HEK293 (cell line): ENCODE measurements at regions not wholly inside any gene's neighbourhood (a gene's known extent, or its start where the extent isn't known, plus 50 kb on each side); places are given as distances from the start of the nearest gene placed in this dataset.

ENCODE experiments used
- CTCF ChIA-PET: fragments of 350-600 bp; formaldehyde crosslinking; extraction: SDS; loops from one replicate; lab custom pipeline; 2021; ENCODE audit warnings: antibody characterized with exemption; lab: Yijun Ruan, JAX
- POLR2A ChIA-PET: fragments of 300-600 bp; formaldehyde crosslinking; extraction: SDS; loops from one replicate; lab custom pipeline; 2020; ENCODE audit warnings: antibody characterized with exemption, inconsistent platforms; lab: Yijun Ruan, JAX
- H3K27ac ChIP-seq: fragments of 200-500 bp; sonication (Bioruptor generic); 2 replicates; pipeline ENCODE4 v1.5.1; 2014; ENCODE audit warnings: low read depth, low read length, control low read depth, inconsistent platforms; ENCODE audit errors: extremely low read depth
- H3K36me3 ChIP-seq, 2 experiments: fragments of 200-500 bp in 1 of 2; sonication (Bioruptor generic) in 1 of 2; 1 replicate in 1 of 2; 2 replicates in 1 of 2; pipeline ENCODE4 v1.5.1; 2014 to 2017; ENCODE audit warnings: inconsistent platforms in 2 of 2, low read length in 2 of 2; ENCODE audit not compliant: control insufficient read depth in 2 of 2, insufficient read depth in 1 of 2
- H3K4me1 ChIP-seq: fragments of 200-500 bp; sonication (Bioruptor generic); 2 replicates; pipeline ENCODE4 v1.5.1; 2014; ENCODE audit warnings: mild to moderate bottlenecking, low read length, inconsistent platforms; ENCODE audit not compliant: control insufficient read depth, insufficient read depth
- H3K4me3 ChIP-seq: 2 replicates; pipeline ENCODE4 v1.5.1; 2011; ENCODE audit warnings: low read depth, mild to moderate bottlenecking, control low read depth, low read length, moderate library complexity
- H3K9me3 ChIP-seq: fragments of 200-500 bp; sonication (Bioruptor generic); 2 replicates; pipeline ENCODE4 v1.5.1; 2014; ENCODE audit warnings: low read depth, low read length, inconsistent platforms; ENCODE audit not compliant: control insufficient read depth, insufficient read depth
- FEZF1 ChIP-seq: fragments of 450-650 bp; formaldehyde crosslinking; IDR thresholded peaks from 2 replicates; pipeline ENCODE4 v1.5.1; 2016; ENCODE audit warnings: missing biosample characterization, missing genetic modification characterization
- KLF9 ChIP-seq: fragments of 450-650 bp; formaldehyde crosslinking; IDR thresholded peaks from 2 replicates; pipeline ENCODE4 v1.5.1; 2016; ENCODE audit warnings: missing biosample characterization, missing genetic modification characterization, low read depth
- TRIM28 ChIP-seq: IDR thresholded peaks from 2 replicates; pipeline ENCODE4 v1.6.1; 2011; ENCODE audit warnings: low read length, control low read depth, borderline replicate concordance
- ZIC2 ChIP-seq: fragments of 450-650 bp; formaldehyde crosslinking; IDR thresholded peaks from 2 replicates; pipeline ENCODE4 v1.5.1; 2016; ENCODE audit warnings: missing biosample characterization, missing genetic modification characterization
- ZNF423 ChIP-seq: fragments of 450-650 bp; formaldehyde crosslinking; IDR thresholded peaks from 2 replicates; pipeline ENCODE4 v1.5.1; 2016; ENCODE audit warnings: missing biosample characterization, missing genetic modification characterization
- ZNF623 ChIP-seq: fragments of 450-650 bp; formaldehyde crosslinking; IDR thresholded peaks from 2 replicates; pipeline ENCODE4 v1.5.1; 2016; ENCODE audit warnings: missing biosample characterization, missing genetic modification characterization
- ZNF626 ChIP-seq: fragments of 450-650 bp; sonication (Bioruptor Pico); formaldehyde crosslinking; IDR thresholded peaks from 2 replicates; pipeline ENCODE4 v1.5.1; 2018; ENCODE audit warnings: missing biosample characterization, missing genetic modification characterization, inconsistent platforms
- ZNF677 ChIP-seq: fragments of 450-650 bp; IDR thresholded peaks from 2 replicates; pipeline ENCODE4 v1.5.0; 2018; ENCODE audit warnings: missing biosample characterization, mild to moderate bottlenecking, missing genetic modification characterization, moderate library complexity
- ZNF837 ChIP-seq: fragments of 450-650 bp; formaldehyde crosslinking; IDR thresholded peaks from 2 replicates; pipeline ENCODE4 v1.5.1; 2016; ENCODE audit warnings: missing biosample characterization, missing genetic modification characterization
- ZNF843 ChIP-seq: fragments of 450-650 bp; formaldehyde crosslinking; IDR thresholded peaks from 2 replicates; pipeline ENCODE4 v1.5.1; 2016; ENCODE audit warnings: missing biosample characterization, missing genetic modification characterization
- TF ChIP-seq, protein P1 (sequence below): fragments of 450-650 bp; formaldehyde crosslinking; conservative IDR thresholded peaks from 2 replicates; pipeline ENCODE4 v1.5.1; 2016; ENCODE audit warnings: low read depth, missing biosample characterization, missing genetic modification characterization
- TF ChIP-seq, protein P2 (sequence below): fragments of 450-650 bp; formaldehyde crosslinking; IDR thresholded peaks from 2 replicates; pipeline ENCODE4 v1.5.1; 2016; ENCODE audit warnings: missing biosample characterization, missing genetic modification characterization, low read depth
- TF ChIP-seq, protein P3 (sequence below): fragments of 450-650 bp; formaldehyde crosslinking; IDR thresholded peaks from 2 replicates; pipeline ENCODE4 v1.5.1; 2016; ENCODE audit warnings: missing biosample characterization, missing genetic modification characterization
- TF ChIP-seq, protein P4 (sequence below): fragments of 450-650 bp; formaldehyde crosslinking; IDR thresholded peaks from 2 replicates; pipeline ENCODE4 v1.5.1; 2016; ENCODE audit warnings: missing biosample characterization, missing genetic modification characterization
- TF ChIP-seq, protein P5 (sequence below): fragments of 450-650 bp; formaldehyde crosslinking; IDR thresholded peaks from 2 replicates; pipeline ENCODE4 v1.5.1; 2016; ENCODE audit warnings: missing biosample characterization, missing genetic modification characterization
- TF ChIP-seq, protein P6 (sequence below): fragments of 450-650 bp; formaldehyde crosslinking; IDR thresholded peaks from 2 replicates; pipeline ENCODE4 v1.5.1; 2016; ENCODE audit warnings: missing biosample characterization, missing genetic modification characterization
- TF ChIP-seq, protein P7 (sequence below): fragments of 450-650 bp; formaldehyde crosslinking; IDR thresholded peaks from 2 replicates; pipeline ENCODE4 v1.5.1; 2016; ENCODE audit warnings: missing biosample characterization, missing genetic modification characterization

DNA sequence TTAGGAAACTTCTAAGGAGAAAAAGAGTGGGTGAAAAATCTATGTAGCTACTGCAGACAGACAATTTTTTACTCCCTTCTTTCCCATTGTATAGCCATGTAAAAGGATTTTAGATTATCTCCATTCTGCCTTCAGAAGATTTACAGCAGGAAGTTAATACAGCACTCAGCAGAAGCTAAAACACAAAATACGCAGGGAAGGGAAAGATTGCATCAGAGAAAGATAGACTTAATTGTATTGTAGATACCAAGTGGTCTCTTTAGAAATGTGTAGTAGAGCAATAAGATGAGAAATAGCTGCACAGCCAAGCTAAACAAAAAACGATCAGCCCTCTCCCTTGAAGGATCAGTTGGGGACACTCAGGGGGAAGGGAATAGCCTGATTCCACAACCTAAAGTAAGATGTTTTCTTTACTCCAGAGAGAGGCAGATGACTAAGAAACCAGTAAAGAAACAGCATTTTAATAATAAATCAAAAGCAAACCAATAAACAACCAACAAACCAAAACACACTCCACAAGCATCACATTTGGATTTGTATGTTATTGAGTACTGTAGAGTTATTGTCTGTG, 236.7 kb upstream of the SLITRK1 start:
- Histone ChIP-seq H3K9me3 (no peaks in the 10 kb centered on the region), H3K4me3 (no peak overlapping the region), H3K36me3 (no peaks in the 10 kb centered on the region), H3K4me1 (no peaks in the 10 kb centered on the region), H3K27ac (no peak overlapping the region)
- ChIA-PET CTCF (no interaction called here), POLR2A (no interaction called here)
- TF ChIP-seq, protein P1, sequence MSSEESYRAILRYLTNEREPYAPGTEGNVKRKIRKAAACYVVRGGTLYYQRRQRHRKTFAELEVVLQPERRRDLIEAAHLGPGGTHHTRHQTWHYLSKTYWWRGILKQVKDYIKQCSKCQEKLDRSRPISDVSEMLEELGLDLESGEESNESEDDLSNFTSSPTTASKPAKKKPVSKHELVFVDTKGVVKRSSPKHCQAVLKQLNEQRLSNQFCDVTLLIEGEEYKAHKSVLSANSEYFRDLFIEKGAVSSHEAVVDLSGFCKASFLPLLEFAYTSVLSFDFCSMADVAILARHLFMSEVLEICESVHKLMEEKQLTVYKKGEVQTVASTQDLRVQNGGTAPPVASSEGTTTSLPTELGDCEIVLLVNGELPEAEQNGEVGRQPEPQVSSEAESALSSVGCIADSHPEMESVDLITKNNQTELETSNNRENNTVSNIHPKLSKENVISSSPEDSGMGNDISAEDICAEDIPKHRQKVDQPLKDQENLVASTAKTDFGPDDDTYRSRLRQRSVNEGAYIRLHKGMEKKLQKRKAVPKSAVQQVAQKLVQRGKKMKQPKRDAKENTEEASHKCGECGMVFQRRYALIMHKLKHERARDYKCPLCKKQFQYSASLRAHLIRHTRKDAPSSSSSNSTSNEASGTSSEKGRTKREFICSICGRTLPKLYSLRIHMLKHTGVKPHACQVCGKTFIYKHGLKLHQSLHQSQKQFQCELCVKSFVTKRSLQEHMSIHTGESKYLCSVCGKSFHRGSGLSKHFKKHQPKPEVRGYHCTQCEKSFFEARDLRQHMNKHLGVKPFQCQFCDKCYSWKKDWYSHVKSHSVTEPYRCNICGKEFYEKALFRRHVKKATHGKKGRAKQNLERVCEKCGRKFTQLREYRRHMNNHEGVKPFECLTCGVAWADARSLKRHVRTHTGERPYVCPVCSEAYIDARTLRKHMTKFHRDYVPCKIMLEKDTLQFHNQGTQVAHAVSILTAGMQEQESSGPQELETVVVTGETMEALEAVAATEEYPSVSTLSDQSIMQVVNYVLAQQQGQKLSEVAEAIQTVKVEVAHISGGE = no peak
- no peak for TF ChIP-seq ZNF623
- peak; percentile 79 for TF ChIP-seq TRIM28
- TF ChIP-seq, protein P2, sequence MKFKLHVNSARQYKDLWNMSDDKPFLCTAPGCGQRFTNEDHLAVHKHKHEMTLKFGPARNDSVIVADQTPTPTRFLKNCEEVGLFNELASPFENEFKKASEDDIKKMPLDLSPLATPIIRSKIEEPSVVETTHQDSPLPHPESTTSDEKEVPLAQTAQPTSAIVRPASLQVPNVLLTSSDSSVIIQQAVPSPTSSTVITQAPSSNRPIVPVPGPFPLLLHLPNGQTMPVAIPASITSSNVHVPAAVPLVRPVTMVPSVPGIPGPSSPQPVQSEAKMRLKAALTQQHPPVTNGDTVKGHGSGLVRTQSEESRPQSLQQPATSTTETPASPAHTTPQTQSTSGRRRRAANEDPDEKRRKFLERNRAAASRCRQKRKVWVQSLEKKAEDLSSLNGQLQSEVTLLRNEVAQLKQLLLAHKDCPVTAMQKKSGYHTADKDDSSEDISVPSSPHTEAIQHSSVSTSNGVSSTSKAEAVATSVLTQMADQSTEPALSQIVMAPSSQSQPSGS = no peak
- TF ChIP-seq, protein P3, sequence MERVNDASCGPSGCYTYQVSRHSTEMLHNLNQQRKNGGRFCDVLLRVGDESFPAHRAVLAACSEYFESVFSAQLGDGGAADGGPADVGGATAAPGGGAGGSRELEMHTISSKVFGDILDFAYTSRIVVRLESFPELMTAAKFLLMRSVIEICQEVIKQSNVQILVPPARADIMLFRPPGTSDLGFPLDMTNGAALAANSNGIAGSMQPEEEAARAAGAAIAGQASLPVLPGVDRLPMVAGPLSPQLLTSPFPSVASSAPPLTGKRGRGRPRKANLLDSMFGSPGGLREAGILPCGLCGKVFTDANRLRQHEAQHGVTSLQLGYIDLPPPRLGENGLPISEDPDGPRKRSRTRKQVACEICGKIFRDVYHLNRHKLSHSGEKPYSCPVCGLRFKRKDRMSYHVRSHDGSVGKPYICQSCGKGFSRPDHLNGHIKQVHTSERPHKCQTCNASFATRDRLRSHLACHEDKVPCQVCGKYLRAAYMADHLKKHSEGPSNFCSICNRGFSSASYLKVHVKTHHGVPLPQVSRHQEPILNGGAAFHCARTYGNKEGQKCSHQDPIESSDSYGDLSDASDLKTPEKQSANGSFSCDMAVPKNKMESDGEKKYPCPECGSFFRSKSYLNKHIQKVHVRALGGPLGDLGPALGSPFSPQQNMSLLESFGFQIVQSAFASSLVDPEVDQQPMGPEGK (tag by site-specific recombination) = no peak

DNA sequence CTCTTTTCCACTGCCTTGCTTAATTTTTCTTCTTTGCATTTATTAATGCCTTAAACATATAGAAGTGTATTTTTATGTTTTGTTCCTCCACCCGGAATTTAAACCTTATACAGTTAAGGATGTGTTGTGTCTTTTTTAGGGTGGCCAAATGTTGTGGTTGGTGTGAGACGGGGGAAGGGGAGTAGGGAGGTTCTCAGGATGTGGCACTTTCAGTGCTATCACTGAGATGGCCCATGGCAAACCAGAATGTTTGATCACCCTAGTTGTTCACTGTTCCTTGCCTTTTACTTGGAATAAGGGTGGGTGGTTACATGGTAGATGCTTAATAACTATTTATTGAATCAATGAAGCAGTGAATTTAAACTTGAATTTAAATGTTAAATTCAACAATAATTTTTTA, 216.0 kb upstream of the SLITRK1 start:
- Histone ChIP-seq H3K9me3 (no peaks in the 10 kb centered on the region), H3K4me3 (no peak overlapping the region), H3K27ac (no peak overlapping the region), H3K4me1 (no peaks in the 10 kb centered on the region), H3K36me3 (no peaks in the 10 kb centered on the region)
- TF ChIP-seq ZNF626 (tag by site-specific recombination) (no peak), ZNF843 (tag by site-specific recombination) (no peak), ZNF677 (tag by site-specific recombination) (no peak), ZIC2 (tag by site-specific recombination) (no peak), ZNF837 (tag by site-specific recombination) (no peak), KLF9 (tag by site-specific recombination) (no peak), ZNF423 (no peak), FEZF1 (tag by site-specific recombination) (no peak)
- TF ChIP-seq, protein P4, sequence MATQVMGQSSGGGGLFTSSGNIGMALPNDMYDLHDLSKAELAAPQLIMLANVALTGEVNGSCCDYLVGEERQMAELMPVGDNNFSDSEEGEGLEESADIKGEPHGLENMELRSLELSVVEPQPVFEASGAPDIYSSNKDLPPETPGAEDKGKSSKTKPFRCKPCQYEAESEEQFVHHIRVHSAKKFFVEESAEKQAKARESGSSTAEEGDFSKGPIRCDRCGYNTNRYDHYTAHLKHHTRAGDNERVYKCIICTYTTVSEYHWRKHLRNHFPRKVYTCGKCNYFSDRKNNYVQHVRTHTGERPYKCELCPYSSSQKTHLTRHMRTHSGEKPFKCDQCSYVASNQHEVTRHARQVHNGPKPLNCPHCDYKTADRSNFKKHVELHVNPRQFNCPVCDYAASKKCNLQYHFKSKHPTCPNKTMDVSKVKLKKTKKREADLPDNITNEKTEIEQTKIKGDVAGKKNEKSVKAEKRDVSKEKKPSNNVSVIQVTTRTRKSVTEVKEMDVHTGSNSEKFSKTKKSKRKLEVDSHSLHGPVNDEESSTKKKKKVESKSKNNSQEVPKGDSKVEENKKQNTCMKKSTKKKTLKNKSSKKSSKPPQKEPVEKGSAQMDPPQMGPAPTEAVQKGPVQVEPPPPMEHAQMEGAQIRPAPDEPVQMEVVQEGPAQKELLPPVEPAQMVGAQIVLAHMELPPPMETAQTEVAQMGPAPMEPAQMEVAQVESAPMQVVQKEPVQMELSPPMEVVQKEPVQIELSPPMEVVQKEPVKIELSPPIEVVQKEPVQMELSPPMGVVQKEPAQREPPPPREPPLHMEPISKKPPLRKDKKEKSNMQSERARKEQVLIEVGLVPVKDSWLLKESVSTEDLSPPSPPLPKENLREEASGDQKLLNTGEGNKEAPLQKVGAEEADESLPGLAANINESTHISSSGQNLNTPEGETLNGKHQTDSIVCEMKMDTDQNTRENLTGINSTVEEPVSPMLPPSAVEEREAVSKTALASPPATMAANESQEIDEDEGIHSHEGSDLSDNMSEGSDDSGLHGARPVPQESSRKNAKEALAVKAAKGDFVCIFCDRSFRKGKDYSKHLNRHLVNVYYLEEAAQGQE (tag by site-specific recombination) = no peak
- TF ChIP-seq, protein P5, sequence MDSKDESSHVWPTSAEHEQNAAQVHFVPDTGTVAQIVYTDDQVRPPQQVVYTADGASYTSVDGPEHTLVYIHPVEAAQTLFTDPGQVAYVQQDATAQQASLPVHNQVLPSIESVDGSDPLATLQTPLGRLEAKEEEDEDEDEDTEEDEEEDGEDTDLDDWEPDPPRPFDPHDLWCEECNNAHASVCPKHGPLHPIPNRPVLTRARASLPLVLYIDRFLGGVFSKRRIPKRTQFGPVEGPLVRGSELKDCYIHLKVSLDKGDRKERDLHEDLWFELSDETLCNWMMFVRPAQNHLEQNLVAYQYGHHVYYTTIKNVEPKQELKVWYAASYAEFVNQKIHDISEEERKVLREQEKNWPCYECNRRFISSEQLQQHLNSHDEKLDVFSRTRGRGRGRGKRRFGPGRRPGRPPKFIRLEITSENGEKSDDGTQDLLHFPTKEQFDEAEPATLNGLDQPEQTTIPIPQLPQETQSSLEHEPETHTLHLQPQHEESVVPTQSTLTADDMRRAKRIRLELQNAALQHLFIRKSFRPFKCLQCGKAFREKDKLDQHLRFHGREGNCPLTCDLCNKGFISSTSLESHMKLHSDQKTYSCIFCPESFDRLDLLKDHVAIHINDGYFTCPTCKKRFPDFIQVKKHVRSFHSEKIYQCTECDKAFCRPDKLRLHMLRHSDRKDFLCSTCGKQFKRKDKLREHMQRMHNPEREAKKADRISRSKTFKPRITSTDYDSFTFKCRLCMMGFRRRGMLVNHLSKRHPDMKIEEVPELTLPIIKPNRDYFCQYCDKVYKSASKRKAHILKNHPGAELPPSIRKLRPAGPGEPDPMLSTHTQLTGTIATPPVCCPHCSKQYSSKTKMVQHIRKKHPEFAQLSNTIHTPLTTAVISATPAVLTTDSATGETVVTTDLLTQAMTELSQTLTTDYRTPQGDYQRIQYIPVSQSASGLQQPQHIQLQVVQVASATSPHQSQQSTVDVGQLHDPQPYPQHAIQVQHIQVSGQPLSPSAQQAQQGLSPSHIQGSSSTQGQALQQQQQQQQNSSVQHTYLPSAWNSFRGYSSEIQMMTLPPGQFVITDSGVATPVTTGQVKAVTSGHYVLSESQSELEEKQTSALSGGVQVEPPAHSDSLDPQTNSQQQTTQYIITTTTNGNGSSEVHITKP (tag by site-specific recombination) = no peak
- TF ChIP-seq, protein P6, sequence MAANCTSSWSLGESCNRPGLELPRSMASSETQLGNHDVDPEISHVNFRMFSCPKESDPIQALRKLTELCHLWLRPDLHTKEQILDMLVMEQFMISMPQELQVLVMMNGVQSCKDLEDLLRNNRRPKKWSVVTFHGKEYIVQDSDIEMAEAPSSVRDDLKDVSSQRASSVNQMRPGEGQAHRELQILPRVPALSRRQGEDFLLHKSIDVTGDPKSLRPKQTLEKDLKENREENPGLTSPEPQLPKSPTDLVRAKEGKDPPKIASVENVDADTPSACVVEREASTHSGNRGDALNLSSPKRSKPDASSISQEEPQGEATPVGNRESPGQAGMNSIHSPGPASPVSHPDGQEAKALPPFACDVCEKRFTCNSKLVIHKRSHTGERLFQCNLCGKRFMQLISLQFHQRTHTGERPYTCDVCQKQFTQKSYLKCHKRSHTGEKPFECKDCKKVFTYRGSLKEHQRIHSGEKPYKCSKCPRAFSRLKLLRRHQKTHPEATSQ (tag by site-specific recombination) = no peak
- TF ChIP-seq, protein P7, sequence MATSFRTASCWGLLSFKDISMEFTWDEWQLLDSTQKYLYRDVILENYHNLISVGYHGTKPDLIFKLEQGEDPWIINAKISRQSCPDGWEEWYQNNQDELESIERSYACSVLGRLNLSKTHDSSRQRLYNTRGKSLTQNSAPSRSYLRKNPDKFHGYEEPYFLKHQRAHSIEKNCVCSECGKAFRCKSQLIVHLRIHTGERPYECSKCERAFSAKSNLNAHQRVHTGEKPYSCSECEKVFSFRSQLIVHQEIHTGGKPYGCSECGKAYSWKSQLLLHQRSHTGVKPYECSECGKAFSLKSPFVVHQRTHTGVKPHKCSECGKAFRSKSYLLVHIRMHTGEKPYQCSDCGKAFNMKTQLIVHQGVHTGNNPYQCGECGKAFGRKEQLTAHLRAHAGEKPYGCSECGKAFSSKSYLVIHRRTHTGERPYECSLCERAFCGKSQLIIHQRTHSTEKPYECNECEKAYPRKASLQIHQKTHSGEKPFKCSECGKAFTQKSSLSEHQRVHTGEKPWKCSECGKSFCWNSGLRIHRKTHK = no peak
- ChIA-PET POLR2A (no interaction called here), CTCF (no interaction called here)
